ENCODE measurements at regions not wholly inside any gene's neighbourhood (a gene's known extent, or its start where the extent isn't known, plus 50 kb on each side); places are given as distances from the start of the nearest gene placed in this dataset.

- no peak for TF ChIP-seq POLR2A (IDR thresholded peaks at IDR 0.05)
- TF ChIP-seq, protein P1, sequence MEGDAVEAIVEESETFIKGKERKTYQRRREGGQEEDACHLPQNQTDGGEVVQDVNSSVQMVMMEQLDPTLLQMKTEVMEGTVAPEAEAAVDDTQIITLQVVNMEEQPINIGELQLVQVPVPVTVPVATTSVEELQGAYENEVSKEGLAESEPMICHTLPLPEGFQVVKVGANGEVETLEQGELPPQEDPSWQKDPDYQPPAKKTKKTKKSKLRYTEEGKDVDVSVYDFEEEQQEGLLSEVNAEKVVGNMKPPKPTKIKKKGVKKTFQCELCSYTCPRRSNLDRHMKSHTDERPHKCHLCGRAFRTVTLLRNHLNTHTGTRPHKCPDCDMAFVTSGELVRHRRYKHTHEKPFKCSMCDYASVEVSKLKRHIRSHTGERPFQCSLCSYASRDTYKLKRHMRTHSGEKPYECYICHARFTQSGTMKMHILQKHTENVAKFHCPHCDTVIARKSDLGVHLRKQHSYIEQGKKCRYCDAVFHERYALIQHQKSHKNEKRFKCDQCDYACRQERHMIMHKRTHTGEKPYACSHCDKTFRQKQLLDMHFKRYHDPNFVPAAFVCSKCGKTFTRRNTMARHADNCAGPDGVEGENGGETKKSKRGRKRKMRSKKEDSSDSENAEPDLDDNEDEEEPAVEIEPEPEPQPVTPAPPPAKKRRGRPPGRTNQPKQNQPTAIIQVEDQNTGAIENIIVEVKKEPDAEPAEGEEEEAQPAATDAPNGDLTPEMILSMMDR (IDR thresholded peaks at IDR 0.05), result no peak
- intact Hi-C loops (cut with DNase I), result no loop called here
- H3K4me1 ChIP-seq (replicated peaks in 1 of 2), result no peaks in the 10 kb centered on the region
- WGBS, 4 donors, result 53 to 66% (median 64%) methylated on average over 2 of the region's 2 CpGs
- no peaks in the 10 kb centered on the region for H3K9me3 ChIP-seq (replicated peaks in 1 of 3)
- no peak for DNase-seq
- no peaks in the 10 kb centered on the region for H3K36me3 ChIP-seq (replicated peaks in 1 of 2)
- H3K27ac ChIP-seq, result no peak overlapping the region
- no peak overlapping the region for H3K4me3 ChIP-seq
- no peaks in the 10 kb centered on the region for H3K27me3 ChIP-seq
These were observed 1285.4 kb downstream of the PCDH18 start for GRCh38 chr4:136246876-136247275.

DNA sequence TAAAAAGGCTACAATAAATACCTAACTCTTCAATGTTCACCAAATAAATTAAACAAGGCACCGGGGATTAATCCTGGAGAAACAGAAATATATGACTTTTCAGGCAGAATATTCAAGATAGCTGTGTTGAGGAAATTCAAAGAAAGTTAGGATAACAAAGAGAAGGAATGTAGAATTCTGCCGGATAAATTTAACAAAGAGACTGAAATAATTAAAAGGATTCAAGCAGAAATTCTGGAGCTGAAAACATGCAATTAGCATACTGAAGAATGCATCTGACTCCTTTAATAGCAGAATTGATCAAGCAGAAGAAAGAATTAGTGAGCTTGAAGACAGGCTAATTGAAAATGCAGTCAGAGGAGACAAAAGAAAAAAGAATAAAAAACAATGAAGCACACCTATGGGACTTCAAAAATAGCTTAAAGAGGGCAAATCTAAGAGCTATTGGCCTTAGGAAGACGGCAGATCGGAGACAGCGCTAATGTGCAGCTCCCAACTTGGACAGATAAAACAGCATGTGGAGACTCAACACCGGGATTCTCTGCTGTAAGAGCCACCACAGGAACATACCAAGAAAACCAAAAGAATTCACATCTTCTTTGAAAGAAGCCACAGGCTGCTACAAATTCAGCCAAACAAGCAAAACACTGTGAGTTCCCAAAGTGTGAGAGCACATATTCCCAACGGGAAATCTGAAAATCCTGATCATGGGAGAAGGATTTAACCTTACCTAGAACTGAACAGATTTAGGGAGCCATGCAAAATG, 1290.9 kb downstream of the PCDH18 start:
- H3K27ac ChIP-seq, result no peak overlapping the region
- DNase-seq, result no peak
- 82 to 87% (median 86%) methylated on average over 7 of the region's 7 CpGs for WGBS, 4 donors
- H3K4me3 ChIP-seq, result no peak overlapping the region
- no peaks in the 10 kb centered on the region for H3K4me1 ChIP-seq (replicated peaks in 1 of 2)
- H3K9me3 ChIP-seq (replicated peaks in 1 of 3), result no peaks in the 10 kb centered on the region
- no peaks in the 10 kb centered on the region for H3K36me3 ChIP-seq (replicated peaks in 1 of 2)
- no peaks in the 10 kb centered on the region for H3K27me3 ChIP-seq
- intact Hi-C loops (cut with DNase I), result no loop called here
- TF ChIP-seq, protein P1 (IDR thresholded peaks at IDR 0.05), result no peak
- TF ChIP-seq POLR2A (IDR thresholded peaks at IDR 0.05), result no peak

GRCh38 chr4:136227315-136227714, 1305.0 kb downstream of the PCDH18 start:
- no peak for TF ChIP-seq POLR2A (IDR thresholded peaks at IDR 0.05)
- TF ChIP-seq, protein P1 (IDR thresholded peaks at IDR 0.05), result no peak
- DNase-seq, result no peak
- Histone ChIP-seq H3K36me3 (replicated peaks in 1 of 2) (no peaks in the 10 kb centered on the region), H3K4me1 (replicated peaks in 1 of 2) (no peaks in the 10 kb centered on the region), H3K27me3 (no peaks in the 10 kb centered on the region), H3K9me3 (replicated peaks in 1 of 3) (no peaks in the 10 kb centered on the region), H3K4me3 (no peak overlapping the region), H3K27ac (no peak overlapping the region)
- intact Hi-C loops (cut with DNase I), result no loop called here

- H3K36me3 ChIP-seq (replicated peaks in 1 of 2), result no peaks in the 10 kb centered on the region
- DNase-seq, result no peak
- WGBS, 4 donors, result 75 to 92% (median 88%) methylated on average over 2 to 3 of the region's 3 CpGs
- no peak overlapping the region for H3K27ac ChIP-seq
- no peaks in the 10 kb centered on the region for H3K27me3 ChIP-seq
- H3K4me1 ChIP-seq (replicated peaks in 1 of 2), result no peaks in the 10 kb centered on the region
- TF ChIP-seq POLR2A (IDR thresholded peaks at IDR 0.05), result no peak
- TF ChIP-seq, protein P1 (IDR thresholded peaks at IDR 0.05), result no peak
- intact Hi-C loops (cut with DNase I), result no loop called here
- H3K4me3 ChIP-seq, result no peak overlapping the region
- H3K9me3 ChIP-seq (replicated peaks in 1 of 3), result no peaks in the 10 kb centered on the region
These were observed 1312.6 kb downstream of the PCDH18 start for GRCh38 chr4:136219592-136220125.
